Keratinocyte (primary cell): ENCODE measurements at regions not wholly inside any gene's neighbourhood (a gene's known extent, or its start where the extent isn't known, plus 50 kb on each side); places are given as distances from the start of the nearest gene placed in this dataset.

ENCODE experiments used
- DNase-seq: peaks from one replicate; pipeline ENCODE4 v3.0.0-alpha.2; 2011; ENCODE audit warnings: low read depth, missing footprints, low spot score
- FAIRE-seq: peaks from 2 replicates; lab custom pipeline; 2011; peaks lifted over from hg19 to GRCh38; lab: Jason Lieb, UNC
- H2AFZ ChIP-seq: 2 replicates; pipeline ENCODE4 v1.6.0; 2012; ENCODE audit warnings: low read length, control low read depth, inconsistent platforms; ENCODE audit not compliant: control insufficient read depth
- H3K27ac ChIP-seq: 2 replicates; pipeline ENCODE4 v1.5.1; 2011; ENCODE audit warnings: low read length; ENCODE audit not compliant: control insufficient read depth, insufficient read depth
- H3K27me3 ChIP-seq: 3 replicates; pipeline ENCODE4 v1.6.0; 2011; ENCODE audit warnings: low read length; ENCODE audit not compliant: control insufficient read depth, insufficient read depth; ENCODE audit errors: extremely low read depth
- H3K36me3 ChIP-seq, 2 experiments: 2 replicates in 1 of 2; 3 replicates in 1 of 2; pipeline ENCODE4 v1.5.1; 2011; ENCODE audit warnings: low read length in 2 of 2, mild to moderate bottlenecking in 1 of 2; ENCODE audit not compliant: control insufficient read depth in 2 of 2, insufficient read depth in 2 of 2; ENCODE audit errors: extremely low read depth in 1 of 2
- H3K4me1 ChIP-seq: 3 replicates; pipeline ENCODE4 v1.5.1; 2011; ENCODE audit warnings: low read length; ENCODE audit not compliant: control insufficient read depth, insufficient read depth; ENCODE audit errors: extremely low read depth
- H3K4me2 ChIP-seq: 3 replicates; pipeline ENCODE4 v1.6.0; 2011; ENCODE audit warnings: low read depth, low read length; ENCODE audit not compliant: control insufficient read depth, insufficient read depth; ENCODE audit errors: extremely low read depth
- H3K4me3 ChIP-seq, 3 experiments: fragments of 200-600 bp in 1 of 3; sonication (generic) in 1 of 3; 2 replicates in 2 of 3; 3 replicates in 1 of 3; pipeline ENCODE4 v1.5.1; 2011 to 2016; ENCODE audit warnings: low read length in 3 of 3, mild to moderate bottlenecking in 3 of 3, control low read depth in 2 of 3, inconsistent platforms in 1 of 3, low read depth in 1 of 3, mixed read lengths in 1 of 3, mixed run types in 1 of 3, moderate library complexity in 1 of 3; ENCODE audit not compliant: control insufficient read depth in 2 of 3, insufficient read depth in 2 of 3; ENCODE audit errors: extremely low read depth in 1 of 3
- H3K79me2 ChIP-seq: 2 replicates; pipeline ENCODE4 v1.6.0; 2012; ENCODE audit warnings: low read length; ENCODE audit not compliant: control insufficient read depth, insufficient read depth
- H3K9ac ChIP-seq: 3 replicates; pipeline ENCODE4 v1.6.0; 2011; ENCODE audit warnings: low read length; ENCODE audit not compliant: control insufficient read depth, insufficient read depth; ENCODE audit errors: extremely low read depth
- H3K9me1 ChIP-seq: 3 replicates; pipeline ENCODE4 v1.6.0; 2011; ENCODE audit warnings: low read length; ENCODE audit not compliant: control insufficient read depth, insufficient read depth; ENCODE audit errors: extremely low read depth
- H3K9me3 ChIP-seq: 2 replicates; pipeline ENCODE4 v1.5.1; 2012; ENCODE audit warnings: low read depth, low read length; ENCODE audit not compliant: control insufficient read depth
- H4K20me1 ChIP-seq: 3 replicates; pipeline ENCODE4 v1.6.0; 2011; ENCODE audit warnings: low read length; ENCODE audit not compliant: control insufficient read depth, insufficient read depth; ENCODE audit errors: extremely low read depth
- CTCF ChIP-seq, 3 experiments: IDR thresholded peaks in 1 of 3; conservative IDR thresholded peaks in 1 of 3; optimal IDR thresholded peaks in 1 of 3; 2 replicates in 2 of 3; 3 replicates in 1 of 3; pipeline versions ENCODE3 to v1.5.1; 2011; ENCODE audit warnings: low read length in 3 of 3, mild to moderate bottlenecking in 3 of 3, moderate library complexity in 2 of 3, control low read depth in 1 of 3, inconsistent platforms in 1 of 3; ENCODE audit not compliant: insufficient read depth in 2 of 3; ENCODE audit errors: extremely low read depth in 1 of 3
- EZH2 ChIP-seq: IDR thresholded peaks from one replicate; pipeline ENCODE4 v1.6.1; 2012; ENCODE audit warnings: inconsistent platforms, mild to moderate bottlenecking, low read length, moderate library complexity
- dilution Hi-C: fragments of 300-500 bp; cut with MboI; formaldehyde crosslinking; loops from one replicate; pipeline ENCODE4 v1.7.0; 2020; ENCODE audit warnings: low sequenced_read_pairs; ENCODE audit not compliant: extremely low pct_ligation_motif_present

DNA sequence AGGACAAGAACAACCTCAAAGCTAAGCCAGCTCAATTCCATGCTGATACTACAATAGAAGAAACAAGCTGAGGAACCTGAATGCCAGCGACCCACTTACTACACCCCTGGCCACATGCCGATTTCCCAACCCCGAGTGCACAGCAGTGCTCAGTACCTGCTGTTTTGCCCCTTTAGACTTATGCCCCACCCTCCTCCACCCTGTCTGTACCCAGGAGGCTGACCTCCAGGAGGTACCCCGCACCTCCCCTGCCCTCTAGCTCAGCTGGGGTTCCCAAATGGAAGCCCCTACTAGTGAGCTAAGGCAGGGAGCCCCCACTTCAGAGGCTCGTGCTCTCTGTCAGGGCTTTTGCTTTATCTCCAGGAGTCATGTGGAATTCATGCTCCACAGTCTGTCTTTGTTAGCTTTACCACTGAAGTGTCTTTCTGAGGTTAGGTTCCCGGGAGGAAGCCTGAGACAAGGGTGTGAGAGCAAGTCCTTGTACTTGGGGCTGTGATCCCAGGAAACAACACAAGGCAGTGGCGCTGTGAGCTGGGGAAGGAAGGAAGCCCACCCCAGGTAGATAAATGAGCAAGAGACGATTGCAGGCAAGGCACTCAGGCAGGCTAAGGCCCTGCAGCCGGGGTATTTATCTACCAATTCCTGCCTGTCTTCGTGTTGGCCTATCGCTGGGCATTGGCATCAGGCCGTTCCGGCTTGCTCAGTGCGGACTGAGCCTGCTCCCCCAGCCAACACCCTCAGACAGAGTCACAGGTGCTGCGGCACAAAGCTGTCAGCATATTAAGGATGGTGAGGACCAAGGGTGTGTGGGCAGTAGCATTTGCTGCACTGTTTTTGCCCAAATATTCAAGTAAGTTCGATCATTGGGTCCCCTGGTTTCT is 220.5 kb downstream of the CYP26B1 start:
- Histone ChIP-seq H3K79me2 (no peaks in the 10 kb centered on the region), H3K4me3 (no peak overlapping the region), H3K27ac (no peak overlapping the region), H3K36me3 (no peaks in the 10 kb centered on the region), H3K9me1 (no peaks in the 10 kb centered on the region), H3K9ac (no peak overlapping the region), H3K4me2 (no peak overlapping the region), H3K9me3 (no peaks in the 10 kb centered on the region), H3K27me3 (no peaks in the 10 kb centered on the region), H3K4me1 (peaks cover 5% of the 10 kb centered on the region), H2AFZ (no peak overlapping the region), H4K20me1 (no peaks in the 10 kb centered on the region)
- FAIRE-seq (no peak), DNase-seq (no peak)
- dilution Hi-C loops = no loop called here
- TF ChIP-seq CTCF (optimal IDR thresholded peaks at IDR 0.05 in 1 of 3, IDR thresholded peaks at IDR 0.05 in 1 of 3, conservative IDR thresholded peaks at IDR 0.05 in 1 of 3; ENCODE audit: extremely low read depth in 1 of 3, insufficient read depth in 2 of 3, low read length in 3 of 3) (no peak), EZH2 (no peak)

DNA sequence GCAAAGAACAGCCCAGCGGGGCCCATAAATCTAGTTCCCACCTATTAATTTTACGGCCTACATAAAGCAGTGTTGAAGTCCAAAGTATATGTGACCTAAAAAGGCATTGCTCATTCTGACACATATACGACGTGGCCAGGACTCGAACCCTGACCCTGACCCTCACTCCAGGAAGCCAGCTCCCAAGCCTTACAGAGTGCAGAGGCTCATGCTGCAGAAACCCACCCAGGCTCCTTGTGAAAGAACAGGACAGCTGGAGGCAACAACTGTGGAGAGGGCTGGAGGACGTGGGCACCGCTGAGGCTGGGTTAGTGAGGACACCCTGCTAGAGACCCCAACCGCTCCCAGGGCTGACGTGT is 221.6 kb downstream of the CYP26B1 start:
- Histone ChIP-seq H3K4me2 (no peak overlapping the region), H3K9me3 (no peaks in the 10 kb centered on the region), H3K27ac (no peak overlapping the region), H4K20me1 (no peaks in the 10 kb centered on the region), H3K9me1 (no peaks in the 10 kb centered on the region), H3K9ac (no peak overlapping the region), H2AFZ (no peak overlapping the region), H3K4me3 (no peak overlapping the region), H3K79me2 (no peaks in the 10 kb centered on the region), H3K36me3 (no peaks in the 10 kb centered on the region), H3K4me1 (peaks cover 5% of the 10 kb centered on the region), H3K27me3 (no peaks in the 10 kb centered on the region)
- FAIRE-seq (no peak), DNase-seq (no peak)
- dilution Hi-C loops = no loop called here
- TF ChIP-seq CTCF (optimal IDR thresholded peaks at IDR 0.05 in 1 of 3, IDR thresholded peaks at IDR 0.05 in 1 of 3, conservative IDR thresholded peaks at IDR 0.05 in 1 of 3; ENCODE audit: extremely low read depth in 1 of 3, insufficient read depth in 2 of 3, low read length in 3 of 3) (no peak), EZH2 (no peak)
